Esophagus (tissue), 2 donors: ENCODE measurements at regions not wholly inside any gene's neighbourhood (a gene's known extent, or its start where the extent isn't known, plus 50 kb on each side); places are given as distances from the start of the nearest gene placed in this dataset.

Experiments
- H3K27ac ChIP-seq, 2 donors: one replicate each; pipeline ENCODE4 v1.5.1; 2013; ENCODE audit warnings: low read depth in 2 of 2, mild to moderate bottlenecking in 2 of 2, inconsistent platforms in 1 of 2, low read length in 1 of 2, moderate library complexity in 1 of 2
- H3K27me3 ChIP-seq, 2 donors: one replicate each; pipeline ENCODE4 v1.6.1; 2013; ENCODE audit warnings: low read length in 2 of 2, control low read depth in 1 of 2, mild to moderate bottlenecking in 1 of 2; ENCODE audit not compliant: insufficient read depth in 2 of 2, control insufficient read depth in 1 of 2
- H3K36me3 ChIP-seq, 2 donors: one replicate each; pipeline ENCODE4 v1.6.1; 2013; ENCODE audit warnings: low read length in 1 of 2; ENCODE audit not compliant: control insufficient read depth in 2 of 2, insufficient read depth in 2 of 2
- H3K4me1 ChIP-seq, 2 donors: one replicate each; pipeline ENCODE4 v1.6.1; 2013; ENCODE audit warnings: low read length in 1 of 2; ENCODE audit not compliant: control insufficient read depth in 2 of 2, insufficient read depth in 2 of 2
- H3K4me3 ChIP-seq, 2 donors: one replicate each; pipeline ENCODE4 v1.5.1; 2013; ENCODE audit warnings: low read length in 2 of 2, mild to moderate bottlenecking in 2 of 2, low read depth in 1 of 2, moderate library complexity in 1 of 2
- H3K9me3 ChIP-seq, 2 donors: one replicate each; pipeline ENCODE4 v1.6.1; 2013; ENCODE audit warnings: mild to moderate bottlenecking in 2 of 2, low read depth in 1 of 2, low read length in 1 of 2, moderate library complexity in 1 of 2; ENCODE audit not compliant: control insufficient read depth in 2 of 2, insufficient read depth in 1 of 2
- WGBS, 2 donors: extraction: QIAGEN DNeasy Blood & Tissue Kit; methylation state at CpG; one replicate each; pipeline ENCODE4 v1.1.7; 2013; 5-methylcytosine and 5-hydroxymethylcytosine counted together
- donor health status: healthy with polysubstance abuse.
- donor health status: Bipolar disorder and iron deficiency.

DNA sequence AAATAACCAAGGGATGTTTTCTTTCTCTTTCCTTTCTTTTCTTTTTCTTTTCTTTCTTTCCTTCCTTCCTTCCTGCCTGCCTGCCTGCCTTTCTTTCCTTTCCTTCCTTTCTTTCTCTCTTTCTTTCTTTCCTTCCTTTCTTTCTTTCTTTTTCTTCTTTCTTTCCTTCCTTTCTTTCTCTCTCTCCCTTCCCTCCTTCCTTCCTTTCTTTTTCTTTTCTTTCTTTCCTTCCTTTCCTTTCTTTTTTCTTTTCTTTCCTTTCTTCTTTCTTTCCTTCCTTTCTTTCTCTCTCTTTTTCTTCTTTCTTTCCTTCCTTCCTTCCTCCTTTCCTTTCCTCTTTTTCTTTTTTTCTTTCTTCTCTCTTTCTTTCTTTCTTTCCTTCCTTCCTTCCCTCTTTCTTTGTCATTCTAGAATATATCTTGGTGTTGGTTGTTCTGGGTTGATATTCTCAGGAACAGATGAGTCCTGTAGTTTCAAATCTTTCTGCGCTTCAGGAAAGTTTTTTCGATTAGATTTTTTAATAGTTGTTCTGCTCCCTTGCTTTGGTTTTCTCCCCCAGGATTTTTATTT is 101.5 kb upstream of the FBXO11 start:
- WGBS, 2 donors, result 94 to 97% methylated on average over 2 of the region's 2 CpGs
- no peaks in the 10 kb centered on the region for H3K4me1 ChIP-seq
- no peak overlapping the region for H3K27ac ChIP-seq

DNA sequence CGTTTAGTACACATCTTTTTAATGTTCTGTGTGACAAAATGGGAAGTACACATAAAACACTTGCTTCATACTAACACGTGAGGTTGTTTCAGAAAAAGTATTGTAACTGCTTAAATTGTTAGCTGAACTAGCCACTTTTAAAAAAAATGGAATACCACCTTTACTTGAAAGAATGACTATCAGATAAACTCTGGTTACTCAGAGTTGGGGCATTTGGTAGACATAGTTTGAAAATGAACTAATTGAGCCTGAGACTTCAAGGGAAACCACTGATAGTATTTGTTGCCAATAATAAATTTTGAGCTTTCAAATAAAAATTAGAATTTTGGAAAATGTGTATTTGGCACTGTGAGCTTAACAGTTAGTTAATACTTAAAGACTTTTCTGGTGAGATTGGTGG is 103.0 kb upstream of the FBXO11 start:
- WGBS, 2 donors, result 93 to 94% methylated on average over 2 of the region's 2 CpGs
- no peaks in the 10 kb centered on the region for H3K9me3 ChIP-seq

More for the DNA sequence above, 101.5 kb upstream of the FBXO11 start:
- no peaks in the 10 kb centered on the region for H3K27me3 ChIP-seq
- no peak overlapping the region for H3K4me3 ChIP-seq
- H3K9me3 ChIP-seq, result no peaks in the 10 kb centered on the region
- no peaks in the 10 kb centered on the region for H3K36me3 ChIP-seq

DNA sequence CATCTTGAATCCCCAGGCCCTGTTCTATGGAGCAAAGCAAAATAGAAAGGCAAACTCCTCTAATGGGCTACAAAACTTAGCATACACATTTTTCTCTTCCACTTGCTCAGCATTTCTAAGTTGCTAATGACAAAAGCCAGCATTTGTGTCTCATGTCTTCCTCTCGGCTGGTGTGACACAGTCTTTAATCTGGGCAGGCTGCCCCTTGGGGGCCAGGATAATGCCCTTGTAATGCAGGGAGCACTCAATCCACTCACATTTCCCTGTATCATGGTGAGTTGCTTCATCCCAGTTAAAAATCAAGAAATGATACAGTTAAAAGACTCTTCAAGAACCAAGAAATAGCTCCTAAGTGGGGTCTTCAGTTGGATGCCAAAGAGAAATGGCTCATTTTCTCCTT is 109.1 kb upstream of the FBXO11 start:
- no peaks in the 10 kb centered on the region for H3K9me3 ChIP-seq
- no peak overlapping the region for H3K4me3 ChIP-seq
- H3K27ac ChIP-seq, result no peak overlapping the region
- no peaks in the 10 kb centered on the region for H3K36me3 ChIP-seq
- H3K27me3 ChIP-seq, result no peaks in the 10 kb centered on the region
- no peaks in the 10 kb centered on the region for H3K4me1 ChIP-seq
- WGBS, 2 donors, result 49 to 50% methylated on average over 1 of the region's 1 CpG

More for the DNA sequence above, 103.0 kb upstream of the FBXO11 start:
- H3K36me3 ChIP-seq, result no peaks in the 10 kb centered on the region
- no peak overlapping the region for H3K4me3 ChIP-seq
- H3K27ac ChIP-seq, result no peak overlapping the region
- H3K4me1 ChIP-seq, result no peaks in the 10 kb centered on the region
- no peaks in the 10 kb centered on the region for H3K27me3 ChIP-seq

DNA sequence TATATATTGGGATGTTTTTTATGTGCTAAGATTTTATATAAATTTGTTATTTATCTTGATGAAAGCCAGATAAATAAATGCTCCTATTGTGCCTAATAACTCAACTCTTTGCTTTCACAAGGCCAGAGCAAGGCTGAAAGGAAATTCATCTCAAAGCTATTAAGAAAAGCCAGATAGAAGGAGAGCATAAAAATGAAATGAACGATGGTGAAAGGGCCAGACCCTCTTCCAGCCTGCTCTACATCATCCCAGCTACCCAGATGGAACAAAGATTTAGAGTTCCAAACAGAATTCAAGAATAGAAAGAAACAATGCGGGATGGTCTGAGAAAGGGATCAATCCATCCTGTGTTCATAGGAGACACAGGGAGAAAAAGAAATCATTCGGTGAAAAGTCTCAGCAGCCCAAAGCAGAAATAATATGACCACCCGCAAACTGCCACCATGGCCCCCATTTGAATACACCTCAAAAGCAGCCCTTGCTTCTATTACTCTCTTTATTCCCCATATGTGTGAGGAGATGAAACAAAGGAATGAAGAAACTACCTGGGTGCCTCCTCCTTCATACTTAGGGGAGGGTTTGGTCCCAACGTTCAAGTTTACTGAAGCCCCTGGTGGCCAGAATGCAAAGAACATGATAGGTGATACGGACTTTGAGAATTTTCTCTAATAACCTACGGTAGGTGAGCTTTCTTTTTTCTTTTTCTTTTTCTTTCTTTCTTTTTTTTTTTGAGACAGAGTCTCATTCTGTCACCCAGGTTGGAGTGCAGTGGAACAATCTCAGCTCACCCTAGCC is 110.1 kb upstream of the FBXO11 start:
- Histone ChIP-seq H3K27me3 (no peaks in the 10 kb centered on the region), H3K27ac (no peak overlapping the region), H3K36me3 (no peaks in the 10 kb centered on the region), H3K9me3 (no peaks in the 10 kb centered on the region), H3K4me3 (no peak overlapping the region), H3K4me1 (no peaks in the 10 kb centered on the region)
- 75 to 76% methylated on average over 7 of the region's 7 CpGs for WGBS, 2 donors

- Histone ChIP-seq H3K36me3 (no peaks in the 10 kb centered on the region), H3K4me3 (no peak overlapping the region), H3K4me1 (no peaks in the 10 kb centered on the region), H3K9me3 (no peaks in the 10 kb centered on the region), H3K27ac (no peak overlapping the region), H3K27me3 (no peaks in the 10 kb centered on the region)
- WGBS, 2 donors, result 91 to 93% methylated on average over 7 of the region's 7 CpGs
Observed at GRCh38 chr2:48017136-48017535, 110.8 kb upstream of the FBXO11 start.

DNA sequence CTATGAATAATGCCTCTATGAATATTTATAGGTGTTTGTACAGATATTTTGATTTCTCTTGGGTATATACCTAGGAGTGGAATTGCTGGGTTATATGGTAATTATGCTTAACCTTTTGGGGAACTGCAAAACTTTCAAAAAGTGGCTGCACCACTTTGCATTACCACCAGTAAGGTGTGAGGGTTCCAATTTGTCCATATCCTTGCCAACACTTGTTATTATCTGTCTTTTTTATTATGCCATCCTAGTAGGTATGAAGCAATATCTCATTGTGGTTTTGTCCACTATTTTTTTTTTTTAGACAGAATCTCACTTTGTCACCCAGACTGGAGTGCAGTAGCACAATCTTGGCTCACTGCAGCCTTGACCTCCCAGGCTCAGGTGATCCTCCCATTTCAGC is 112.2 kb upstream of the FBXO11 start:
- no peak overlapping the region for H3K4me3 ChIP-seq
- H3K36me3 ChIP-seq, result no peaks in the 10 kb centered on the region
- H3K27me3 ChIP-seq, result no peaks in the 10 kb centered on the region
- no peak overlapping the region for H3K27ac ChIP-seq
- H3K9me3 ChIP-seq, result no peaks in the 10 kb centered on the region
- no peaks in the 10 kb centered on the region for H3K4me1 ChIP-seq

DNA sequence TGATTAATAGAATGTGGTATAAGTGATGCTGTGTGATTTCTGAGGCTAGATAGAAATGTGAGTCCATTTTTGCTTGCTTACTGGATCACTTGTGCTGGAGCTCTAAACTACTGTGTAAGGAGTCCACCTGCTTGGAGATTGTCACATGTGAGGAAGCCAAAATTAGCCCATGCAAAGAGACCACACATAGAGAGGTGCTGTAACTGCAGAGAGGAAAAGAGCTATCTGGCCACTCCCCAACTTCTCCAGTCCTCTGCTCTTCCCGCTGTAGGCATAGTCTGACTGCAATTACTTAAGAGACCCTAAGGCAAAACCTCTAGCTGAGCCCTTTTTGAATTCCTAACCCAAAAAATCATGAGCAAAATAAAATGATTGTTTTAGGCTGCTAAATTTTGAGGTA is 120.6 kb upstream of the FBXO11 start:
- Histone ChIP-seq H3K4me1 (no peaks in the 10 kb centered on the region), H3K4me3 (no peak overlapping the region), H3K9me3 (no peaks in the 10 kb centered on the region), H3K36me3 (no peaks in the 10 kb centered on the region), H3K27ac (no peak overlapping the region), H3K27me3 (peaks cover 0 to 2% of the 10 kb centered on the region in 2 donors)
- 74 to 86% methylated on average over 1 of the region's 1 CpG for WGBS, 2 donors

- Histone ChIP-seq H3K9me3 (no peaks in the 10 kb centered on the region), H3K4me3 (no peak overlapping the region), H3K27ac (no peak overlapping the region), H3K4me1 (no peaks in the 10 kb centered on the region), H3K36me3 (no peaks in the 10 kb centered on the region), H3K27me3 (no peaks in the 10 kb centered on the region)
- 72 to 76% methylated on average over 2 of the region's 2 CpGs for WGBS, 2 donors
Observed at GRCh38 chr2:48032765-48033164, 126.5 kb upstream of the FBXO11 start.

GRCh38 chr2:48034295-48034694 is 128.0 kb upstream of the FBXO11 start:
- Histone ChIP-seq H3K9me3 (no peaks in the 10 kb centered on the region), H3K27me3 (no peaks in the 10 kb centered on the region), H3K4me3 (no peak overlapping the region), H3K27ac (no peak overlapping the region), H3K4me1 (no peaks in the 10 kb centered on the region), H3K36me3 (no peaks in the 10 kb centered on the region)

DNA sequence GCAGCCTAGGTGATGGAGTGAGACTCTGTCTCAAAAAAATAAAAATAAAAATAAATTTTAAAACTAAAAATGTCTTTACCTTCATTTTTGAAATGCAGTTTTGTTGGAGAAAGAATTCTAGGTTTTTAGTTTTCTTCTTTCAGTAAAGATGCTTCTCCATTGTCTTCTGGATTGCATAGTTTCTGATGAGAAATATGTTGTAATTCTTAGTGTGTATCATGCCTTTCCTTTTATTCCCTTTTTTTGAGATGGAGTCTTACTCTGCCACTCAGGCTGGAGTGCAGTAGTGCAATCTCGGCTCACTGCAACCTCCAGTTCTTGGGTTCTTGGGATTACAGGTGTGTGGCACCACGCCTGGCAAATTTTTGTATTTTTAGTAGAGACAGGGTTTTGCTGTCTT is 130.0 kb upstream of the FBXO11 start:
- H3K27ac ChIP-seq, result no peak overlapping the region
- WGBS, 2 donors, result 92 to 96% methylated on average over 2 of the region's 2 CpGs
- H3K27me3 ChIP-seq, result no peaks in the 10 kb centered on the region
- no peaks in the 10 kb centered on the region for H3K4me1 ChIP-seq
- H3K4me3 ChIP-seq, result no peak overlapping the region
- H3K9me3 ChIP-seq, result no peaks in the 10 kb centered on the region
- no peaks in the 10 kb centered on the region for H3K36me3 ChIP-seq
